Calu3 (cell line): ENCODE measurements at regions not wholly inside any gene's neighbourhood (a gene's known extent, or its start where the extent isn't known, plus 50 kb on each side); places are given as distances from the start of the nearest gene placed in this dataset.
A peak's percentile ranks its signal among the peaks of the same experiment; 100 is the strongest.
"Not testable (repeated sequence)": the region's sequence is repeated elsewhere in the genome, so short reads cannot be mapped to it uniquely, and the experiment has no call there.

Experiments used
- BruUV-seq: library from RNA; stranded (reverse); fragments of 400-500 nt; replicated peaks from 2 replicates; lab custom pipeline; 2021; lab: Mats Ljungman, UMichigan
- CTCF ChIA-PET: fragments of 300-600 bp; sonication (Branson Sonifier 250); formaldehyde crosslinking; loops from one replicate; lab custom pipeline; 2022; ENCODE audit warnings: antibody characterized with exemption; lab: Charles Lee
- DNase-seq: peaks from one replicate; pipeline ENCODE4 v3.0.0; 2022
- H3K27ac Mint-ChIP-seq: one replicate; pipeline ENCODE4 v1.8.0; 2022; ENCODE audit warnings: mixed read lengths; ENCODE audit not compliant: unreplicated experiment
- H3K27me3 Mint-ChIP-seq: one replicate; pipeline ENCODE4 v1.8.0; 2022; ENCODE audit warnings: mixed read lengths; ENCODE audit not compliant: unreplicated experiment
- H3K36me3 Mint-ChIP-seq: one replicate; pipeline ENCODE4 v1.8.0; 2022; ENCODE audit warnings: mild to moderate bottlenecking, moderate library complexity, mixed read lengths; ENCODE audit not compliant: insufficient read depth, unreplicated experiment
- H3K4me1 Mint-ChIP-seq: one replicate; pipeline ENCODE4 v1.8.0; 2022; ENCODE audit warnings: mild to moderate bottlenecking, low read depth, mixed read lengths; ENCODE audit not compliant: unreplicated experiment
- H3K4me3 Mint-ChIP-seq: one replicate; pipeline ENCODE4 v1.8.0; 2022; ENCODE audit warnings: mild to moderate bottlenecking, low read depth, moderate library complexity, mixed read lengths; ENCODE audit not compliant: unreplicated experiment
- H3K9me3 Mint-ChIP-seq: one replicate; pipeline ENCODE4 v1.8.0; 2022; ENCODE audit warnings: low read depth, mixed read lengths; ENCODE audit not compliant: unreplicated experiment
- intact Hi-C: fragments of 100-400 bp; cut with micrococcal nuclease; formaldehyde crosslinking; loops from one replicate; pipeline ENCODE4 v1.10.0; 2022; ENCODE audit not compliant: unreplicated experiment
- TF ChIP-seq, protein P1 (sequence below): fragments of 200-600 bp; IDR thresholded peaks from one replicate; pipeline ENCODE4 v1.8.0; 2022; ENCODE audit warnings: antibody characterized with exemption; ENCODE audit not compliant: unreplicated experiment

DNA sequence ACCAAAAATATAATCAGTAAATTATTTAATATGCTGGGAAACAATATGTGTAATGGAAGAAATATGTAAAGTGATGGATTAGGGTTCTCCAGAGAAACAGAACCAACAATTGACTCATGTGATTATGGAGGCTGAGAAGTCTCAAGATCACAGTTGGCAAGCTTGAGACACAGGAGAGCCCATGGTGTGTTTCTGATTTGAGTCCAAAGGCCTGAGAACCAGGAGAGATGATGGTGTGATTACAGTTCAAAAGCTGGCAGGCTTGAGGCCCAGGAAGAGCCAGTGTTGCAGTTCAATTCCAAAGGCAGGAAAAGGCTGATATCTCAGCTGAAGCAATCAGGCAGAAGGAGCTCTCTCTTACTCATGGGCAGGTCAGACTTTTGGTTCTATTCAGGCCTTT is 138.8 kb upstream of the NBPF11 start:
- Mint-ChIP-seq H3K27ac (no peak overlapping the region), H3K36me3 (no peaks in the 10 kb centered on the region), H3K4me1 (no peaks in the 10 kb centered on the region), H3K27me3 (peaks cover 40% of the 10 kb centered on the region), H3K9me3 (peaks cover 9% of the 10 kb centered on the region), H3K4me3 (no peak overlapping the region)
- CTCF ChIA-PET, result no interaction called here
- TF ChIP-seq, protein P1, sequence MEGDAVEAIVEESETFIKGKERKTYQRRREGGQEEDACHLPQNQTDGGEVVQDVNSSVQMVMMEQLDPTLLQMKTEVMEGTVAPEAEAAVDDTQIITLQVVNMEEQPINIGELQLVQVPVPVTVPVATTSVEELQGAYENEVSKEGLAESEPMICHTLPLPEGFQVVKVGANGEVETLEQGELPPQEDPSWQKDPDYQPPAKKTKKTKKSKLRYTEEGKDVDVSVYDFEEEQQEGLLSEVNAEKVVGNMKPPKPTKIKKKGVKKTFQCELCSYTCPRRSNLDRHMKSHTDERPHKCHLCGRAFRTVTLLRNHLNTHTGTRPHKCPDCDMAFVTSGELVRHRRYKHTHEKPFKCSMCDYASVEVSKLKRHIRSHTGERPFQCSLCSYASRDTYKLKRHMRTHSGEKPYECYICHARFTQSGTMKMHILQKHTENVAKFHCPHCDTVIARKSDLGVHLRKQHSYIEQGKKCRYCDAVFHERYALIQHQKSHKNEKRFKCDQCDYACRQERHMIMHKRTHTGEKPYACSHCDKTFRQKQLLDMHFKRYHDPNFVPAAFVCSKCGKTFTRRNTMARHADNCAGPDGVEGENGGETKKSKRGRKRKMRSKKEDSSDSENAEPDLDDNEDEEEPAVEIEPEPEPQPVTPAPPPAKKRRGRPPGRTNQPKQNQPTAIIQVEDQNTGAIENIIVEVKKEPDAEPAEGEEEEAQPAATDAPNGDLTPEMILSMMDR, result no peak
- intact Hi-C loops, result no loop called here
- no peak for DNase-seq
- no TSS peak for BruUV-seq

GRCh38 chr1:148289647-148290046 is 137.6 kb upstream of the NBPF11 start:
- TF ChIP-seq, protein P1, result no peak
- Mint-ChIP-seq H3K4me1 (no peaks in the 10 kb centered on the region), H3K9me3 (peaks cover 4% of the 10 kb centered on the region), H3K36me3 (no peaks in the 10 kb centered on the region), H3K27me3 (peaks cover 28% of the 10 kb centered on the region), H3K27ac (no peak overlapping the region), H3K4me3 (no peak overlapping the region)
- no TSS peak for BruUV-seq
- CTCF ChIA-PET, result no interaction called here
- no peak for DNase-seq
- intact Hi-C loops, result no loop called here

- peaks cover 16% of the 10 kb centered on the region for H3K27me3 Mint-ChIP-seq
- H3K4me3 Mint-ChIP-seq, H3K36me3 Mint-ChIP-seq, CTCF ChIA-PET, H3K27ac Mint-ChIP-seq, BruUV-seq, H3K9me3 Mint-ChIP-seq, H3K4me1 Mint-ChIP-seq, intact Hi-C loops, DNase-seq: not testable (repeated sequence)
Measured at GRCh38 chr1:148285946-148286345, 133.9 kb upstream of the NBPF11 start.

DNA sequence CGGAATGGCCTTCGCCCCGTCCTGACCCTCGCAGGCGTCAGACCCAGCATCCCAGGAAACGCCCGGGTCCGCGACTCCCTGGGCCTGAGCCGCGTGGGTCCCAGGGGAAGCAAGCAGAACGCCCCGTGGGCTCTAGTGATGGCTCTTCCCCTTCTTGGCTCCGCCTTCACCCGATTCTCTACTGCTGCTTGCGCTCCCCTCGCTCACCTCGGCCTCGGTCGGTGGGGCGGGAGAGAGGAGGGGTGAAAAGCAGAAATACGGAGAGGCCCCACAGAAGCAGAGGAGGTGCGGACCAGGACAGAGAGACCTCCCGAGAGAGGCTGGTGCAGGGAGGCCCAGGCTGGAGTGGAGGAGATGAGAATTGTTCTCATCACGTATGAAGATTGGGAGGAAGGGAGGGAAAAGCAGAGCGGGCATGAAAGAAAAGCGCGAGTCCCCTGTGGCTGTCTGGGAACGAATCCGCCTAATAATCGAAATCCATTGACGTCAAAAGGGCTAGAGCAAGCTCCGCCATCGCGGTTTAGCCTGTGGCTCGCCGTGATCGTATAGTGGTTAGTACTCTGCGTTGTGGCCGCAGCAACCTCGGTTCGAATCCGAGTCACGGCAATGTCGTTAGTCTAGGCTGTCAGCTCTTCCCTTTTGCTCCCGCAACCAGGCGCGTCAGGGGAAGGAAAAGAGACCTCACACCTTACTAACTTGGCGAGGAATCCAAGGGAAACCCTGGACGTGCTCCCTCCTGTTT is 128.9 kb upstream of the NBPF11 start:
- H3K27ac Mint-ChIP-seq, result peak overlapping the region; percentile 58
- intact Hi-C loops, DNase-seq, CTCF ChIA-PET, H3K36me3 Mint-ChIP-seq, H3K9me3 Mint-ChIP-seq, H3K27me3 Mint-ChIP-seq, BruUV-seq: not testable (repeated sequence)
- H3K4me1 Mint-ChIP-seq, result peaks cover 34% of the 10 kb centered on the region
- peak overlapping the region; percentile 64 for H3K4me3 Mint-ChIP-seq

DNA sequence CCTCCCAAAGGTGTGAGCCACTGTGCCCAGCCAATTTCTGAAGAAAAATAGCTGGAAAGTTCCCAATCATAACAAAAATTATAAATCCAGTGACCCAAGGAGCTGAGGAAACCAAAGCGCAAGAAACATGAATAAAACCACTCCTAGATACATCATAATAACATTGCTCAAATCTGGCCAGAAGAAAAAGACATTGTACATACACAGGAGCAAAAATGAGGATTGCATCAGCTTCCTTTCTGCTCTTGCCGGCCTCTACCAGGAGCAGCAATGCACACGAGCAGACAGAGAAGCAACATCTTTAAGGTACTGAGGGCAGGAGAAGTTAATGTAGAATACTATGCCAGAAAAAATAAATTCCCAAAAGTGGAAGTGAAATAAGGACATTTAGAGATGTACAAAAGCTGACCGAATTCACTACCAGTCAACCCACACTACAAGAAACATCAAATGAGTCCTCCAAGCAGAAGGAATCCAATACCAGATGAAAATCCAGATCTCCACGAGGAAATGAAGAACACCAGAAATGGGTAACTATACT is 127.0 kb upstream of the NBPF11 start:
- H3K36me3 Mint-ChIP-seq, H3K4me3 Mint-ChIP-seq, DNase-seq, CTCF ChIA-PET, intact Hi-C loops, BruUV-seq, H3K9me3 Mint-ChIP-seq, H3K27ac Mint-ChIP-seq: not testable (repeated sequence)
- Mint-ChIP-seq H3K4me1 (peaks cover 34% of the 10 kb centered on the region), H3K27me3 (peaks cover 13% of the 10 kb centered on the region)

- H3K36me3 Mint-ChIP-seq, BruUV-seq, intact Hi-C loops, H3K4me3 Mint-ChIP-seq, DNase-seq, H3K9me3 Mint-ChIP-seq, CTCF ChIA-PET: not testable (repeated sequence)
- Mint-ChIP-seq H3K27ac (peak overlapping the region; percentile 3), H3K27me3 (peaks cover 13% of the 10 kb centered on the region), H3K4me1 (peaks cover 34% of the 10 kb centered on the region)
Measured at GRCh38 chr1:148277865-148278279, 125.8 kb upstream of the NBPF11 start.

DNA sequence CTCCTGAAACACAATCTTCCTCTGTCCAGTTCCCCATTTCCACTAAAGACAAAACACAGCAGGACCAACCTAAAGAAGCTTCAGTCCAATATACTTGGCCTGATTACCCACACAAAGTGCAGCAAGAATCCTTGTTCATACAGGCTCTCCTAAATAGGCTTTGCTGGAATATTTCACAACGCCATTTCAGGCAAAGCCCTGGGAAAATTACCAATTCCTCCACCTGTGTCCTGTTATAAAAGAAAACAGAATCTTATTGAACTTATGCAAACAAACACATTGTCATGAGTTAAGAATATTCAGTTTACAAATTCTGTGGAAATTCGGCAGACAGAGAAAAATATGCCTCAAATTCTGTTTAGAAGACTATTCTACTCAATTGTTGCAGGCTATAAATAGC is 115.0 kb upstream of the NBPF11 start:
- H3K4me3 Mint-ChIP-seq, CTCF ChIA-PET, H3K27ac Mint-ChIP-seq, H3K9me3 Mint-ChIP-seq, DNase-seq, BruUV-seq: not testable (repeated sequence)
- Mint-ChIP-seq H3K27me3 (peaks cover 21% of the 10 kb centered on the region), H3K4me1 (peaks cover 23% of the 10 kb centered on the region), H3K36me3 (peaks cover 21% of the 10 kb centered on the region)
- intact Hi-C loops, result loop anchor here (10.0 kb wide), 1 partner anchor 68 kb away; no protein-coding TSS in a partner anchor
